H9 (cell line): ENCODE measurements at regions not wholly inside any gene's neighbourhood (a gene's known extent, or its start where the extent isn't known, plus 50 kb on each side); places are given as distances from the start of the nearest gene placed in this dataset.

ENCODE experiments used
- DNase-seq: peaks from one replicate; pipeline ENCODE4 v3.0.0-alpha.2; 2017
- H2AFZ ChIP-seq: one replicate; pipeline ENCODE4 v1.6.1; 2013; ENCODE audit warnings: mild to moderate bottlenecking, low read length, control low read depth, moderate library complexity
- H2AK5ac ChIP-seq: 2 replicates; pipeline ENCODE4 v1.6.1; 2013; ENCODE audit warnings: low read length, control low read depth, mixed read lengths; ENCODE audit not compliant: insufficient read length
- H2BK120ac ChIP-seq: one replicate; pipeline ENCODE4 v1.6.1; 2013; ENCODE audit warnings: low read depth, mild to moderate bottlenecking, low read length, control low read depth, inconsistent platforms; ENCODE audit not compliant: poor library complexity, severe bottlenecking
- H2BK12ac ChIP-seq: 2 replicates; pipeline ENCODE4 v1.6.1; 2013; ENCODE audit warnings: low read length, control low read depth, mixed read lengths, low read depth; ENCODE audit not compliant: insufficient read length
- H2BK15ac ChIP-seq: 2 replicates; pipeline ENCODE4 v1.6.1; 2013; ENCODE audit warnings: low read depth, low read length, control low read depth
- H2BK20ac ChIP-seq: one replicate; pipeline ENCODE4 v1.6.1; 2013; ENCODE audit warnings: low read depth, mild to moderate bottlenecking, low read length, control low read depth, inconsistent platforms; ENCODE audit not compliant: poor library complexity, severe bottlenecking
- H2BK5ac ChIP-seq: 2 replicates; pipeline ENCODE4 v1.6.1; 2013; ENCODE audit warnings: low read length, control low read depth, mixed read lengths; ENCODE audit not compliant: insufficient read length
- H3K14ac ChIP-seq: 2 replicates; pipeline ENCODE4 v1.6.1; 2013; ENCODE audit warnings: low read length, control low read depth; ENCODE audit not compliant: insufficient read depth
- H3K18ac ChIP-seq: 2 replicates; pipeline ENCODE4 v1.6.1; 2013; ENCODE audit warnings: low read depth, mild to moderate bottlenecking, mixed read lengths, low read length, control low read depth; ENCODE audit not compliant: insufficient read length
- H3K23ac ChIP-seq: 2 replicates; pipeline ENCODE4 v1.6.1; 2013; ENCODE audit warnings: low read length, control low read depth, mixed read lengths, low read depth; ENCODE audit not compliant: insufficient read length
- H3K23me2 ChIP-seq: 2 replicates; pipeline ENCODE4 v1.6.1; 2013; ENCODE audit warnings: low read depth, mild to moderate bottlenecking, mixed read lengths, low read length, control low read depth; ENCODE audit not compliant: insufficient read length, poor library complexity, severe bottlenecking
- H3K27ac ChIP-seq: 2 replicates; pipeline ENCODE4 v1.5.1; 2013; ENCODE audit warnings: low read length, control low read depth, mixed read lengths, low read depth; ENCODE audit not compliant: insufficient read length
- H3K27me3 ChIP-seq: 2 replicates; pipeline ENCODE4 v1.6.1; 2013; ENCODE audit warnings: low read length, control low read depth, inconsistent platforms; ENCODE audit not compliant: insufficient read depth
- H3K4ac ChIP-seq: 2 replicates; pipeline ENCODE4 v1.6.1; 2013; ENCODE audit warnings: low read depth, mild to moderate bottlenecking, control low read depth, inconsistent platforms, low read length, moderate library complexity
- H3K4me1 ChIP-seq: 2 replicates; pipeline ENCODE4 v1.6.1; 2013; ENCODE audit warnings: low read length, control low read depth, inconsistent platforms; ENCODE audit not compliant: insufficient read depth
- H3K4me2 ChIP-seq: 2 replicates; pipeline ENCODE4 v1.6.1; 2013; ENCODE audit warnings: low read length, control low read depth, mixed read lengths; ENCODE audit not compliant: insufficient read length, insufficient read depth
- H3K56ac ChIP-seq: 2 replicates; pipeline ENCODE4 v1.6.1; 2013; ENCODE audit warnings: low read depth, mild to moderate bottlenecking, mixed read lengths, low read length, control low read depth; ENCODE audit not compliant: insufficient read length
- H3K79me1 ChIP-seq: 2 replicates; pipeline ENCODE4 v1.6.1; 2013; ENCODE audit warnings: low read depth, mild to moderate bottlenecking, moderate library complexity, low read length, control low read depth, inconsistent platforms; ENCODE audit not compliant: insufficient read depth, poor library complexity, severe bottlenecking
- H3K79me2 ChIP-seq: 2 replicates; pipeline ENCODE4 v1.6.1; 2013; ENCODE audit warnings: low read length, control low read depth, inconsistent platforms; ENCODE audit not compliant: insufficient read depth
- H3K9ac ChIP-seq: 2 replicates; pipeline ENCODE4 v1.6.1; 2013; ENCODE audit warnings: low read length, control low read depth, mixed read lengths; ENCODE audit not compliant: insufficient read length; ENCODE audit errors: extremely low read depth
- H3K9me3 ChIP-seq: one replicate; pipeline ENCODE4 v1.6.1; 2013; ENCODE audit warnings: low read depth, low read length, inconsistent platforms; ENCODE audit not compliant: control insufficient read depth
- H3T11ph ChIP-seq: one replicate; pipeline ENCODE4 v1.6.1; 2013; ENCODE audit warnings: mild to moderate bottlenecking, low read length, control low read depth, inconsistent platforms
- H4K20me1 ChIP-seq: one replicate; pipeline ENCODE4 v1.6.1; 2013; ENCODE audit not compliant: control insufficient read depth, insufficient read length, insufficient read depth
- H4K5ac ChIP-seq: 2 replicates; pipeline ENCODE4 v1.6.1; 2013; ENCODE audit warnings: low read depth, mild to moderate bottlenecking, mixed read lengths, low read length, control low read depth; ENCODE audit not compliant: insufficient read length
- H4K8ac ChIP-seq: replicated peaks from 2 replicates; pipeline ENCODE4 v1.6.1; 2013; ENCODE audit warnings: low read length, control low read depth, mixed read lengths, low read depth; ENCODE audit not compliant: insufficient read length
- H4K91ac ChIP-seq: 2 replicates; pipeline ENCODE4 v1.6.1; 2013; ENCODE audit warnings: low read depth, mild to moderate bottlenecking, moderate library complexity, mixed read lengths, low read length, control low read depth; ENCODE audit not compliant: insufficient read length
- H3K27ac Mint-ChIP-seq, 3 experiments: 2 replicates in 2 of 3; 3 replicates in 1 of 3; pipeline ENCODE4 v1.8.0; 2020 to 2021; ENCODE audit warnings: mixed read lengths in 3 of 3, mild to moderate bottlenecking in 1 of 3, moderate library complexity in 1 of 3
- H3K27me3 Mint-ChIP-seq: 2 replicates; pipeline ENCODE4 v1.8.0; 2021; ENCODE audit warnings: low read depth, mild to moderate bottlenecking, moderate library complexity, mixed read lengths
- H3K36me3 Mint-ChIP-seq, 3 experiments: 2 replicates in 2 of 3; 3 replicates in 1 of 3; pipeline ENCODE4 v1.8.0; 2020 to 2021; ENCODE audit warnings: low read depth in 3 of 3, mixed read lengths in 3 of 3; ENCODE audit not compliant: insufficient read depth in 1 of 3
- H3K4me1 Mint-ChIP-seq, 2 experiments: 2 replicates each; pipeline ENCODE4 v1.8.0; 2020; ENCODE audit warnings: mixed read lengths in 2 of 2
- H3K4me3 Mint-ChIP-seq, 2 experiments: 2 replicates in 1 of 2; 3 replicates in 1 of 2; pipeline ENCODE4 v1.8.0; 2020 to 2021; ENCODE audit warnings: mild to moderate bottlenecking in 2 of 2, mixed read lengths in 2 of 2, moderate library complexity in 1 of 2
- H3K9me3 Mint-ChIP-seq, 2 experiments: 2 replicates in 1 of 2; 3 replicates in 1 of 2; pipeline ENCODE4 v1.8.0; 2020; ENCODE audit warnings: mild to moderate bottlenecking in 2 of 2, mixed read lengths in 2 of 2, moderate library complexity in 1 of 2
- CTCF ChIP-seq: fragments of 200-600 bp; sonication (generic); conservative IDR thresholded peaks from 3 replicates; pipeline ENCODE4 v1.8.0; 2021; ENCODE audit warnings: antibody characterized with exemption, mild to moderate bottlenecking
- WGBS: extraction: QIAGEN DNeasy Blood & Tissue Kit; methylation state at CpG from one replicate; pipeline ENCODE4 v1.1.7; 2013; ENCODE audit warnings: missing lambda C conversion rate, low lambda C conversion rate, mixed read lengths; ENCODE audit not compliant: insufficient read length; ENCODE audit errors: extremely low coverage; 5-methylcytosine and 5-hydroxymethylcytosine counted together

DNA sequence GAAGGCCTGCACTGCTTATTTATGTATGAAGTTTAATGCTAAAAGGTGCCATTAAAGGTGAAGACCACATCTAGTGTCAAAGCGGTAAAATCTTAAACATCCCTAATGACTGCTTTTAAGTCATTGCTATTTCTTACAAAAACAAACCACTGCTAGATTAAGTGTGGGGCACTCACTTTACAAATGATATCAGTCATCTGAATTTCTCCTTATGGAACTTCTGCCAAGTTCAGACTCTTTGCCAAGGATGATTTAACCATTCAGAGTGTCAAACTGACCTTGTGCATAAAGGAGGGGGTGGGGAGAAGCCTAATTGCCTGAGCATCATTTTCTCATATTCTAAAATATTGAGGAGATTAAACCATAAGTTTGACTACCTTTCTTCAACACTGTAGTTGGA is 271.5 kb downstream of the TGFB2 start:
- H4K8ac ChIP-seq: no peak overlapping the region
- peaks cover 0 to 3% (median 0%) of the 10 kb centered on the region in 3 experiments; a peak in 1 of 7 replicates for H3K36me3 Mint-ChIP-seq
- no peaks in the 10 kb centered on the region for H3K23me2 ChIP-seq
- no peaks in the 10 kb centered on the region for H3K27me3 ChIP-seq
- H3K4me1 Mint-ChIP-seq: peaks cover 27 to 29% of the 10 kb centered on the region in 2 experiments
- H2BK5ac ChIP-seq: no peak overlapping the region
- H4K20me1 ChIP-seq: no peaks in the 10 kb centered on the region
- DNase-seq: no peak
- H2AK5ac ChIP-seq: no peak overlapping the region
- H3K9ac ChIP-seq: no peak overlapping the region
- TF ChIP-seq CTCF: no peak
- no peak overlapping the region for H2BK120ac ChIP-seq
- H3K4me1 ChIP-seq: peaks cover 2% of the 10 kb centered on the region; the same call in 1 of the 2 replicates
- H2BK15ac ChIP-seq: no peak overlapping the region
- no peak overlapping the region for H3K56ac ChIP-seq
- no peak overlapping the region for H3K18ac ChIP-seq
- H3K27ac ChIP-seq: no peak overlapping the region
- H3K4ac ChIP-seq: no peak overlapping the region
- H4K91ac ChIP-seq: no peak overlapping the region
- no peaks in the 10 kb centered on the region for H3K79me2 ChIP-seq
- H3K23ac ChIP-seq: no peak overlapping the region
- peaks cover 4 to 10% of the 10 kb centered on the region in 2 experiments; a peak in 3 of 5 replicates for H3K9me3 Mint-ChIP-seq
- no peak overlapping the region for H2BK20ac ChIP-seq
- no peak overlapping the region for H4K5ac ChIP-seq
- no peaks in the 10 kb centered on the region for H3K9me3 ChIP-seq
- no peak overlapping the region for H3K14ac ChIP-seq
- H3K4me2 ChIP-seq: no peak overlapping the region
- WGBS: no CpG with 5 or more reads among the region's 1 CpG
- H2BK12ac ChIP-seq: no peak overlapping the region
- no peak overlapping the region for H2AFZ ChIP-seq
- H3K27ac Mint-ChIP-seq: no peak overlapping the region; a peak in 1 of 7 replicates
- H3K79me1 ChIP-seq: no peaks in the 10 kb centered on the region
- H3K27me3 Mint-ChIP-seq: no peaks in the 10 kb centered on the region
- no peak overlapping the region for H3T11ph ChIP-seq
- H3K4me3 Mint-ChIP-seq: no peak overlapping the region
